ENCODE measurements at regions not wholly inside any gene's neighbourhood (a gene's known extent, or its start where the extent isn't known, plus 50 kb on each side); places are given as distances from the start of the nearest gene placed in this dataset.

DNA sequence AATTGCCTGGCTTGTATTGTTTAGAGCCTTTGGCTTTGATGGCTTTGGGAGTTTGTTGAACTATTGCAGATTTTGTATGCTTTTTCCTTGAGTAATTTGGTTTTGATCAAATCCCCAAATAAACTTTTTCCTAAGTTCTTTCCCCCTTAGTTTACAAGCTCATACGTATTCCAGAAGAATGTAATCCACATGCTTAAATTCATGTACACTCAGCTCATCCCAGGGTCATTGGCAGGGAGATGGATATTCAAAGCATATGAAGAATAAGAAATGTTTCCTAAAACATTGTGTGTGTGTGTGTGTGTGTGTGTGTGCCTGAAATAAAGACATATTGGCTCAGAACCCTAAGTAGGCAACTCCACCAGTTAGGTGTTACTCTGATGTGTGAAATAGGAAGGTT, 89.4 kb downstream of the TMEM30B start:
- H3K79me2 ChIP-seq (ENCODE audit: insufficient read depth, low read length) = no peaks in the 10 kb centered on the region

DNA sequence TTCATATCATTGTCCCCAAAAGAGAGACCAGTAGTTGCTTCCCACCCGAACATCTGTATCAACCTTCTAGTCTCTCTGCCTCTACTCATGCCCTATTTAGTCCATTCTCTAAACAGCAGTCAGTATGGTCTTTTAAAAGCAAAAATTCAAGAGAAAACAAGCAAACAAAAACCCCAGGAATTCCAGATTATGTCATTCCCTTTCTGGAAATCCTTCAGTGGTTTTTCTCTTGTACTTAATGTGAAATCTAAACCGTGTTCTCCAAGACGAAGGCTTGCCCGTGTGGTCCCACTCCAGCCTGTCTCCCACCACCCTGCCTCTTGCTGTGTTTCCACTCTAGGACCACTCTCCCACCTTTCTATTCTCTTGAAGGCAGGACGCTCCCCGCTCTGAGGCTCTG, 90.8 kb downstream of the TMEM30B start:
- Histone ChIP-seq H3K4me3 (ENCODE audit: insufficient read depth, low read length) (no peak overlapping the region), H3K27me3 (ENCODE audit: insufficient read depth, low read length) (no peaks in the 10 kb centered on the region), H3K4me2 (ENCODE audit: insufficient read depth, low read length) (peak overlapping the region; percentile 27), H3K27ac (ENCODE audit: low read depth, low read length) (no peak overlapping the region), H3K79me2 (ENCODE audit: insufficient read depth, low read length) (no peaks in the 10 kb centered on the region), H3K9me3 (ENCODE audit: low read depth, low read length) (no peaks in the 10 kb centered on the region), H3K36me3 (ENCODE audit: insufficient read depth, low read length) (no peaks in the 10 kb centered on the region), H2AFZ (ENCODE audit: low read length) (peak overlapping the region; percentile 79), H4K20me1 (ENCODE audit: insufficient read depth, low read length) (no peaks in the 10 kb centered on the region), H3K4me1 (ENCODE audit: insufficient read depth, low read length) (peaks cover 18% of the 10 kb centered on the region)
- DNase-seq (ENCODE audit: insufficient read length, low spot score, missing footprints) = peak; percentile 72
- no peak for TF ChIP-seq CTCF (IDR thresholded peaks at IDR 0.05; ENCODE audit: extremely low read depth, low read depth, low read length)

More for the DNA sequence above, 89.4 kb downstream of the TMEM30B start:
- Histone ChIP-seq H4K20me1 (ENCODE audit: insufficient read depth, low read length) (no peaks in the 10 kb centered on the region), H3K27me3 (ENCODE audit: insufficient read depth, low read length) (no peaks in the 10 kb centered on the region), H2AFZ (ENCODE audit: low read length) (no peak overlapping the region), H3K27ac (ENCODE audit: low read depth, low read length) (no peak overlapping the region), H3K9me3 (ENCODE audit: low read depth, low read length) (no peaks in the 10 kb centered on the region), H3K4me3 (ENCODE audit: insufficient read depth, low read length) (no peak overlapping the region), H3K36me3 (ENCODE audit: insufficient read depth, low read length) (no peaks in the 10 kb centered on the region), H3K4me2 (ENCODE audit: insufficient read depth, low read length) (no peak overlapping the region), H3K4me1 (ENCODE audit: insufficient read depth, low read length) (peaks cover 18% of the 10 kb centered on the region)
- TF ChIP-seq CTCF (IDR thresholded peaks at IDR 0.05; ENCODE audit: extremely low read depth, low read depth, low read length) = no peak
- DNase-seq (ENCODE audit: insufficient read length, low spot score, missing footprints) = no peak

- Histone ChIP-seq H3K27me3 (ENCODE audit: insufficient read depth, low read length) (no peaks in the 10 kb centered on the region), H3K4me3 (ENCODE audit: insufficient read depth, low read length) (peak overlapping the region; percentile 72), H2AFZ (ENCODE audit: low read length) (peak overlapping the region; percentile 91), H4K20me1 (ENCODE audit: insufficient read depth, low read length) (no peaks in the 10 kb centered on the region), H3K79me2 (ENCODE audit: insufficient read depth, low read length) (no peaks in the 10 kb centered on the region), H3K4me1 (ENCODE audit: insufficient read depth, low read length) (peaks cover 25% of the 10 kb centered on the region), H3K27ac (ENCODE audit: low read depth, low read length) (peak overlapping the region; percentile 51), H3K36me3 (ENCODE audit: insufficient read depth, low read length) (no peaks in the 10 kb centered on the region), H3K4me2 (ENCODE audit: insufficient read depth, low read length) (peak overlapping the region; percentile 85), H3K9me3 (ENCODE audit: low read depth, low read length) (no peaks in the 10 kb centered on the region)
- DNase-seq (ENCODE audit: insufficient read length, low spot score, missing footprints) = peak; percentile 96
- peak; percentile 71 for TF ChIP-seq CTCF (IDR thresholded peaks at IDR 0.05; ENCODE audit: extremely low read depth, low read depth, low read length)
These were observed 91.9 kb downstream of the TMEM30B start for GRCh38 chr14:61188978-61189808.

DNA sequence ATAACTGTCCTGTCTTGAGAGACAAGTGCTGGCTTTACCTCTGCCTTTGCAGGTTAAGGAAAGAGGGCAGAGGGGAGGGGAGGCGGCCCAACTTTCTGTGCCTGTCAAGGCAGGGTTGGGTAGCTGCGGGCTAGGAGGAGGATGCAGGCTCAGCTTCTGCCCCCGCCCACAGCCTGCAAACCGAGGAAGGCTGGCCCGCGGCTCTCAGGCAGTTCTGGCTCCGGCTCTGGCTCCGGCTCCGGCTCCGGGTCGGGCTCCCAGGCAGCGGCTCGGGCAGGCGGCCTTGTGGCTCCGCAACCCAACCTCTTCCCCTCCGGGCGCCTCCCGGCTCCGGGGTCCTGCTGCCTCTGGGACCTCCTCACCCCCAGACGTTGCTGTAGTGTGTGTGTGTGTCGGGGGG, 92.9 kb downstream of the TMEM30B start:
- Histone ChIP-seq H3K79me2 (ENCODE audit: insufficient read depth, low read length) (no peaks in the 10 kb centered on the region), H3K4me2 (ENCODE audit: insufficient read depth, low read length) (peak overlapping the region; percentile 85), H3K4me1 (ENCODE audit: insufficient read depth, low read length) (peaks cover 33% of the 10 kb centered on the region), H3K9me3 (ENCODE audit: low read depth, low read length) (no peaks in the 10 kb centered on the region), H2AFZ (ENCODE audit: low read length) (peak overlapping the region; percentile 30), H3K4me3 (ENCODE audit: insufficient read depth, low read length) (peak overlapping the region; percentile 72), H3K27ac (ENCODE audit: low read depth, low read length) (no peak overlapping the region), H4K20me1 (ENCODE audit: insufficient read depth, low read length) (no peaks in the 10 kb centered on the region), H3K36me3 (ENCODE audit: insufficient read depth, low read length) (no peaks in the 10 kb centered on the region), H3K27me3 (ENCODE audit: insufficient read depth, low read length) (no peaks in the 10 kb centered on the region)
- TF ChIP-seq CTCF (IDR thresholded peaks at IDR 0.05; ENCODE audit: extremely low read depth, low read depth, low read length) = no peak
- DNase-seq (ENCODE audit: insufficient read length, low spot score, missing footprints) = peak; percentile 81
